Activated CD8-positive, alpha-beta memory T cell treated with anti-CD3 and anti-CD28 coated beads for 1 hour (primary cell): ENCODE measurements at regions not wholly inside any gene's neighbourhood (a gene's known extent, or its start where the extent isn't known, plus 50 kb on each side); places are given as distances from the start of the nearest gene placed in this dataset.
"Not testable (repeated sequence)": the region's sequence is repeated elsewhere in the genome, so short reads cannot be mapped to it uniquely, and the experiment has no call there.

Experiments used
- DNase-seq, 2 donors: peaks; one replicate each; pipeline ENCODE4 v3.0.0-alpha.2; 2020; ENCODE audit warnings: low read depth in 1 of 2; ENCODE audit errors: extremely low read depth in 1 of 2

DNA sequence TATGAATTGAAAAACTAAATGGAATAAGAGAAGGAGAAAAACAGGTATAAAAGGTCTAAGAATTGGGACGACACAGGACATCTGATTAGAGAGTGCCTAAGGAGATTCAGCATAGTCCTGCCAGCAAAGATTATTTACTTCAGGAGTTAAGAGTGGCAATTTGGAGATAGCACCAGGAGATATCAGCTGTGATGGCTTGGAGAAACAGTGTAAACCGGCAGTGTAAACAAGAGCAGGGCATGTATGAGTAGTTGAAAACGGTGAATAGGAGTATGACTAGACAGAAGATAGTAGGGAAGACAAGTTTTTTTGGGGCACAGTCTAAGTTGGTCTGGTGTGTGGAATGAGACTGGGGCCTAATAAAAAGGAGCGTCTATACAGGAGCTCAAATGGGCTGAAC is 924.9 kb downstream of the QKI start:
- DNase-seq: not testable (repeated sequence)

DNA sequence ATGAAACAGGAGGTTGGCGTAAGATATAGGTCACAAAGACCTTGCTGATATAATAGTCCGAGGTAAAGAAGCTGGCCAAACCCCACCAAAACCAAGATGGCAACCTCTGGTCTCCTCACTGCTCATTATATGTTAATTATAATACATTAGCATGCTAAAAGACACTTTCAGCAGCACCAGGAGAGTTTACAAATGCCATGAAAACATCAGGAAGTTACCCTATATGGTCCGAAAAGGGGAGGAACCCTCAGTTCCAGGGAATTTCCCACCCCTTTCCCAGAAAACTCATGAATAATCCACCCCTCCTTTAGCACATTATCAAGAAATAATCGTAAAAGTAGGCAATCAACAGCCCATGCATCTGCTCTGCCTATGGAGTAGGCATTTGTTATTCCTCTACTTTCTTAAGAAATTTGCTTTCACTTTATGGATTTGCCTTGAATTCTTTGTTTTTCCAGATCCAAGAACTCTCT is 923.4 kb downstream of the QKI start:
- no peak for DNase-seq

DNA sequence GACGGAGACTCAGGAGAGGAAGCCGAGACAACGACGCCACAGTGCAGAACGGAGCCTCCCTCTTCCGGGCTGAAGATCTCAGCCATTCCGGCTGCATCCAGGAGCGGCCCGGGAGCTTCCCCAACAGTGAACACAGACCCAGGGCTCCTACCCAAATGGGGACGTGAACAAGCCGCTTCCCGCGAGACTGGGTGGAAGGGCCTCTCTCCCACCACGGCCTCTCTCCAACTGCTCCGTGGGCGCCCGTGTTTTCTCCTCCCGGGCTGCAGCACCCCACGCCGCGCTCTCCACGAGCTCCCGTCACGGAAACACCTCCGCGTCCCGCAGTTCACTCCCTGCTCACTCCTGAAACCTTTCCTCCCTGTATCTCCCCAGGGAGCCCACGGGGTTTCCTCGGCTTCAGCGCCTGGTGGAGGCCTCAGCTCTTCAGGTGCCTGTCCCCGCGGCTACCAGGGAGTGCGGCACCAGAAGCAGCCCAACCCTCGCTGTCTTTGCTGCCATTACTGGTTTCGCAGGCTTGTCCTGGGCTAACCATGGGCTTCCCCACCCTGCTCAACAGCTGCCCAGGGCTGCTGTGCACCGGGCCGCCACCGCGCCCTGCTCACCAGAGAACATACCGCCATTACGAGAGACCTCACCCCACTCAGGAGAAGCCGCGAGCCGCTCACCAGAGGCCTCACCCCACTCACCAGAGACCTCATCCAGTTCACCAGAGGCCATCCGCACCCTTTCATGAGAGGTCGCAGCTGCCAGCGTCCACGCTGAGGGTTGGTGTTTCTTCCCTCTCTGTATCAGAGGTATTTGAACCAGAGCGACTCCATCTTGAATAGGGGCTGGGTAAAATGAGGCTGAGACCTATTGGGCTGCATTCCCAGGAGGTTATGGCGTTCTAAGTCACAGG is 922.8 kb downstream of the QKI start:
- DNase-seq: no peak

DNA sequence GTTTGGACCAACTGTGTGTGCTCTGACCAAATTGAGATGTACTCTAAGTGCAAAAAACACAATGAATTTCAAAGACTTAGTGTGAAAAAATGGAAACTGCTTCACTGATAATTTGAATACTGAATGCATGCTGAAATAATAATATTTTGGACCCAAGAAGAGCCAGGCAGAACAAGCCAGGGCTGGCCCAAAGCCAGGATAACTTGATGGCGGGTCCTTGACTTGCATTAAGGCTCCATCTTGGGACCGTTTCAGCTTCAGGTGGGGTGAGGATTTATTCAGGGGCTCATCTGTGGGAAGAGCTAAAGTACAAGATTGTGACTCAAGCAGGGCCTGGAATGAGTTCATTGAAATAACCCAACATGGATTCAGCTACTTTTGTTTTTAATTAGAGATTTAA is 921.9 kb downstream of the QKI start:
- no peak for DNase-seq

DNA sequence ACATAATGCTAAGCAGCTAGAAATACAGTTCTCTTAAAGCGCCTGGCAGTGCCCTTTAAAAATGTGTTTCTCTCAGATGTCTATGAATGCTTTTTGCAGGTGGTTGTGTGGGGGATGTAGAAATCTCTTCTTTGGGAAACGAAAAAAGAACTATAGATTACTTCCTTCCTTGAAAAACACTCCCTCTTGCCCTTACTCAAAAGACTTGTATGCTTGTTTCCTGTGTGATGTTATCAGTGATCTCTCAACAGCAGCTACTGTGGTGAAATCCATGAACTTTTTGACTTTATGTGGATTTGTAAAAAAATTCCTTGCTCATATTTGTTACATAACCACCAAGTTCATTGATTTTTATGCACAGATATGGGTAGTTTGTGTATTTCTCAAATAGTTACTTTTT is 916.5 kb downstream of the QKI start:
- DNase-seq: no peak

DNA sequence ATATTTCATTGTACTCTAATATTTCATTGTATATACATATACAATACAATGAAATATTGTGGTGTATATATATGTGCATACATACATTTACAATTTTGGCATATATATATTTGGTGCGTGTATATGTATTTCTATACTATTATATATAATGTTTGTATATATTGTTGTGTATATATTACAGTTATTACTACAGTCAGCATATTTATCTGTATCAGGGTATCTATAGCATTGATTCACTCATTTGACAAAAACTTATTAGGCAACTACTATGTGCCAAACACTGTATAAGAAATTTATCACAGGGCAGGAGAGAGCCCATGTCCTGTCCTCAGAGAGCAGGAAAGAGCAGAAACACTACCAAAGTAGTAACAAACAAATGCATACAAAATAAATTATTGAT is 910.6 kb downstream of the QKI start:
- DNase-seq: no peak

DNA sequence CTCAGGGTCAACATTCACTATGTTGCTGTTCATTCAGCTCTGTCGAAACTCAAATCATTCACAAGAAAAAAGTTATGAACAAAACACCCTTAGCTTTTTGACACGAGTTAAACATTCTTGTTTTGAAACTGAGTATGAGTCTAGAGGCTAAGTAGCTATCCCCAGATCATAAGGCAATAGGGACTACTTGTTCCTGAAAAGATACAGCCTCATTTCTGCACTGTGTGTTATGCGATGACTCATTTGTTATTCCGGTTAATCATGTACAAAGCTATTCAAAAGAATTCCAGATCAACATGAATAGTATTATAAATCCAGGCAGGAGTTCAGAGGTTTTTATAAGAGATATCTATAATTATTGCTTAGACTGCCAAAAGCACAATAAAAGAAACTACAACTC is 908.0 kb downstream of the QKI start:
- DNase-seq: no peak

DNA sequence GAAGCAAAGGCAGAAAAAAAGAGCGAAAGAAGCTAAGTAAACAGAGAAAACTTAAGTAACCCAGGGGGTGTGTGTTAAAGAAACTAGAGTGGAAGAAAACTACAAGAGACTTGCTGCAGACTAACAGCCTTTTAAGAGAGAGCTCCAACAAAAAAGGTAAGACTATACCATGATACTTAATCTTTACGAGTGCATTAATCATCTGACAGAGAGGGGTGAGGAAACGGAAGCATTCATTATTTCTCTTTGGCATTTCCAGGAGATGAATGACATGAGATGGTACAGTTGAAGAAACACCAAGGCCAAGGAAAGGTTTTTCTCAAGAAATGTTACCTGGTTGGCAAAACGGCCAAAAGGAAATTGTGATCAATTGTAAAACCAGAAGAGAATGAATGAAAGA is 906.8 kb downstream of the QKI start:
- no peak for DNase-seq

DNA sequence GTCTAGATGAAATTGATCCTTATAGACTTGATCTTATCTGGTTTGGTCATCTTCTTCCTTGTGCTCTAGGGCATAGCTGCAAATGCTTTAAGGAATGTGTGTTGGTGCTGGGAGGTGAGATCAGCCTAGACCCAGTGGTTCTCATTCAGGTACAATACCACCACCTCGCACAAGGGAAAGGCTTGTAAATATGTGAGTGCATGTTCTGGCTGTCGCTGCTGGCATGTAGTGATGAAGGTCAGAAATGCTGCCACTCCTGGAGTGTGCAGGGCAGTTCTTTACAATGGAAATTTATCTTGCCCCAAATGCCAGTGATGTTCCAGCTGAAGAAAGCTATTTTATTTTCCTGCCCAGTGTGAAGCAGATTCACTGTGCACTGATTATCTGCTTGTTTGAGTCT is 900.9 kb downstream of the QKI start:
- no peak for DNase-seq

DNA sequence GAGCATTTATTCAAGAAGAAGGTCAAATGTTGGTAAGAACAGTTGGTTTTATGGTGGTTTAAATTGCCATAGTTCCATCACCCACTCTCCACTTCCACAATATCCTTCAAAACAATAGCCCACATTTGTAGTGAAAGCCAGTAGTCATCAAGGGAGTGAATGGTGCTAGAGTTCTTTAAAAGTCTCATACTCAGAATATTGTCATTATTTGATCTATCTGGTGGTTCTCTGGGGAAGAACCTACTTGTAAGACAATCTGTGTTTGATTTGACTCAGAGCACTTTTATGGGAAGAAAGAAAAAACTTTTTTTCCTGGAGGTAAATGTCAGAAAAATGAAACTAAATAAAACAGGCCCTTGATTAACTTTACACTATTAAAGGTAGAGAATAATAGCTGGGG is 893.8 kb downstream of the QKI start:
- no peak for DNase-seq

DNA sequence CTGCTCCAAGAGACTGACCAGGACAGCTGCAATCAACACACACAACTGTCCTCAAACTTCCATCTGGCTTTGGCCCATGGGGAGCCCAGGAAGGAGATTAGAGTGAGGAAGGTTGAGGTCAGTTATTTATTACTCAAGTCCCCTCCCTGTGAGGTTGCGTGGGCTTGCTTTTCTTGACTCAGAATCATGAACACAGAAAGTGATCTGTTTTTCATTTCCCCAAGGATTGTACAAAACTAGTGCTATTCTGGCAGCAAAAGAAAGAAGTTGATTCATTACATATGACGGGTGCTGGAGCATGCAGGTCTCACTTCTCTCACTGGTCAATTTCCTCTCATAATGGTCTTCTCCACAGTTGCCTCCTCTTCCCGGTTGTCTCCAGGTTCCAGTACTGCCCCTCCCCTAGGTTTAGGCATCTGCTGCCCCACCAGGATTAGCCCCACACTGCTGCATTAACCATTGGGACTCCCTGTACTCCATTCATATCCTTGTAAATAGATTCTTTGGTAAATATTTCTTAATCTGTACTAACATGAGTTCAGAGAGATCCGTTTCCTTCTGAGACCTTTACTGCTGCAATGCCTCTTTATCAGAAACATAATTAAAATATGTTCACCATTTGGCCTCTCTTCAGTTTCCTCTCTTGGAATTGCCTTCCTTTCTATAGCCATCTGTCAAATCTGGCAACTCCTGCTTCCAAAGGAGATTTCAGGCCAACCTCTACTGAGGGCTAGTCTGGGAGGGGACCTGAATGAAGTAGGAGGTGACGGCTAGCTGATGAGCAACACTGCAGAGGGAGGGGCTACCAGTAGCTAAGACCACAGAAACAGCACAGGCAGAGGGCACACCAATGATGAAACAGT is 888.8 kb downstream of the QKI start:
- DNase-seq: no peak

DNA sequence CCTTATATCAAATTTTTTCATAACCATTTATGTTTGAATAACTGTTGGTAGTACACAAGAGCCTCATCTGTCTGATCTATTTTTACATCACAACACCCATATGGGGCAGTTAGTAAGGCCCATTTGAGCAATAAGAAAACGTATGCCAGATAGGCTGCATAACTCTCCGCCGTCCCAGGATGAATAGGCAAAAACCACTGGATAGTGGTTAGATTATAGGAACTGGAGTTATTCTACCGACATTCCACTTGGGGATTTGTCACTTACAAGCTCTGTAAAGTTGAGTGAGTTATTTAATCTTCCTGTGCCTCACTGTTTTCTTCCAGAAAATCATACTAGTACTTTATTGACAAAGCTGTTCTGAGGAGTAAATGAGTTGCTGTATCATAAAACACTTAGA is 881.9 kb downstream of the QKI start:
- no peak for DNase-seq

DNA sequence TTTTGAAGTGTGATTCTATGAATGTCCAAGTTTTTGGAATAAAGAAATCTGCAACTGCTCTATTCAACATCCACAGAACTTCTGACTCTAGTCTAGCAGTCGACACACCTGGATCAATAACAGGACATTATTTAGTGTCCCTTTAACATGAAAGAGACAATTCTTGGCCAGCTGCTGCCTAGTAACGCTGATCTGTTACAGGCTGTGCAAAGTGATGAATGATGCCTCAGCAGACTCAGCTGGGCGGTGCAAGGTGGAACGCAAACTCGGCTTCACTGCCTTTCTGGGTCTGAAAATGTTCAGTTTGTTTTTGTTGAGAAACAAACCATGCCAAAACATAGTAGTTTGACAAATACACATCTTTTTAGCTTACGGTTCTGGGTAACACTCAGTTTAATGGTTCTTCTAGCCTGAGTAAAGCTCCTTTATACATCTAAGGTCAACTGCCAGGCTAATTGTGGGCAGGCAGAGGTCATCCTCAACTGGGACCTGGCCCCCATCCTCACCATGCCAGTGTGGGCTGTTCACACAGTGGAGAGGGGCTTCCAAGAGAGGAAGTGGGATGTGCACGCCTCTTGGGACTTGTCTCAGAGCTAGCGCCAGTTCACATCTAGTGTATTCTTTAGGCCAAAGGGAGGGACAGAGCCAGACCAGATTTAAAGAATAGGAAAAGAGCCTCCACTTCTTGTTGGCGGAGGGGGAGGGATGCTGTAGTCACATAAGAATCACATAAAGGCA is 879.7 kb downstream of the QKI start:
- no peak for DNase-seq

DNA sequence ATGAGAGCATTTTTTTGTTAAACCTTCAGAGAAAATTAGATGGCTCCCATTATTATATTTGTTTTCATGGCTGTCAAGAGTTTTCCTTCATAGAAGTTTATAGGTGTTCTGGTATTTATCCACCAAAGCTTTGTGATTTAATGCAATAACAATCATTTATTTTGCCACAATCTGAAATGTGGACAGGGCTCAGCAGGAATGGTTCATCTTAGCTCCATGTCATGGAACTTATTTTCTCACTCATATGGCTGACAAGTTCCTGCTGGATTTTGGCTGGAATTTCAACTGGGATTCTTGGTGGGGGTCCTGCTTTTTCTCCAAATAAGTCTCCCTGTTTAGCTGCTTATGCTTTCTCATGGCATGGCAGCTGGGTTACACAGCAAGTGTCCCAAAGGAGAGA is 876.7 kb downstream of the QKI start:
- no peak for DNase-seq

DNA sequence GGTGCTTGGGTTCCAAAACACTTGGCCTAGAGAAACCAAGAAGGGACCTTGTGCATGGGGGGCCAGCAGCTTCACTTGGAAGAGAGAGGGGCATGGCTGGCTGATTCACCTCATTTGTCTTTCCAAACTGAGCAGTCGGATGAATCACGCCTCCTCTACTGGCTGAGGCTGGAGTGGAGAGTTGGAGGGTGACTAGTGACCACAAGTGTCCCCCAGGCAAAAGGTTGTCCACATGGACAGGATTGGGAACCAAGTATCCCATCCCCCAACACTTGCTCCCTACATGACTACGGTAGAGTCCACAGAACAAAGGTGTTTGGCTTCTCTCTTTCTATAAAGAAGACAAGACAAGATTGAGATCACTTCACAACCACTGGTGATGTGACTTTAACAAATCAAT is 875.6 kb downstream of the QKI start:
- DNase-seq: no peak

DNA sequence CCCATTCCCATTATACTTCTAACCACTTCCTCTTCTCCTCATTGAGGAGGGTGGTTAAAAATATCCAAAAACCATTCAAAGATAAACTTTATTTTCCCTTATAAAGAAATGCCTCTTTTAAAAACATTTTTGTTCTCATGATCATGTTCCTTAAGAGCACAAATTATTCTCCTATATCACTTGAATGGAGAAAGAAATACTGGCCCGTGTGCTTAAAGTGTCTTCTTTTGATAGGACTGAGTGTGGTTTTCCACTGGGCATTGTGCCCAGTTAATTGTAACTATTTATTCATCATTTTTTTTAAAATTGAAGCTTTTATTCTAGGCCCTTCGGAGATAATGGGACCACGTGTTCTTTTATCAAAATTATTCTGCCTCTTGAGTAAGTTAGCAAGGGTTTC is 871.5 kb downstream of the QKI start:
- DNase-seq: no peak

DNA sequence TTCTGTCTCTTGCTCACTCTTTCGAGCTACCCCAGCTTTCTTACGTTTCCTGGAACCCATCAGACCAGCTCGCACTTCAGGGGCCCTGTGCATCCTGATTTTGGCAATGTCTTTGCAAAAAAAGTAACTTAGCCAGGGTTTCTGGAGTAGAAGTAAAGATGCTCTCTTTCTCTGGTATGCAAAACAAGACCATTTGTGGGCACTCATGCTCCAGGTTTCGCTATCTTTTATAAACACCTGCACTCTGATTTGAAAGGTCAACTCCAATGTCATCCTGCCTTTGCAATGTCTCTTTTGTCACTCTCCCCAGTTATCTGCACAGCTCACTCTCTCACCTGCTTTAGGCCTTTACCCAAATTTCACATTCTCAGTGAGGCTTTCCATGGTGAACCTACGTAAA is 869.1 kb downstream of the QKI start:
- DNase-seq: no peak

DNA sequence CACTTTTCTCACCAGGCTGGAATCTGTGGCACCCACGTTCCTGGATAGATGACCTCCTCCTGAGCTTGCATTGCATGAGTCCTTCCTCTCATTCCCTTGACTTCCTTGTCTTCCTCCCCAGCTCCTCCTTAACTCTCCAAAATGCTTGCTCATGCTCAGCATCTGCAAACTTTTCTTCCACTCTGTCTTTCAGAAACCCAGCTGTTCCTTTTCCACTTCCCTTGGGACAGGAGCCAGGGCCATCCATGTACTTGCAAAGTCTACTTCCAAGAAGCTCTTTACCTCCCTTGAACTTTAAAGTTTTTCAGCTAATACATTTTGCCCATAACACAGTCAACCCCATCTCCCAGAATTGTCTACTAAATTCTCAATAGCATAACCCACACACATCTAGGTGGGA is 861.7 kb downstream of the QKI start:
- DNase-seq: no peak

DNA sequence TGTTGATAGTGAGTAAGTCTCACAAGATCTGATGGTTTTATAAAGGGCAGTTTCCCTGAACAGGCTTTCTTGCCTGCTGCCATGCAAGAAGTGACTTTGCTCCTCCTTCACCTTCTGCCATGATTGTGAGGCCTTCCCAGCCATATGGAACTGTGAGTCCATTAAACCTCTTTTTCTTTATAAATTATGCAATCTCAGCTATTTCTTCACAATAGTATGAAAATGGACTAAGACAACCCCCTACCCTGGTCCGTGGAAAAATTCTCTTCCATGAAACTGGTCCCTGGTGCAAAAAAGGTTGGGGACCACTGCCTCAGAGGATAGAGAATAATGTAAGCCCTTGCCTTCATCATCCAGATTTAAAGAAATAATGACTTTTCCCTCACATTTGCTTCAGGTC is 861.3 kb downstream of the QKI start:
- DNase-seq: no peak

DNA sequence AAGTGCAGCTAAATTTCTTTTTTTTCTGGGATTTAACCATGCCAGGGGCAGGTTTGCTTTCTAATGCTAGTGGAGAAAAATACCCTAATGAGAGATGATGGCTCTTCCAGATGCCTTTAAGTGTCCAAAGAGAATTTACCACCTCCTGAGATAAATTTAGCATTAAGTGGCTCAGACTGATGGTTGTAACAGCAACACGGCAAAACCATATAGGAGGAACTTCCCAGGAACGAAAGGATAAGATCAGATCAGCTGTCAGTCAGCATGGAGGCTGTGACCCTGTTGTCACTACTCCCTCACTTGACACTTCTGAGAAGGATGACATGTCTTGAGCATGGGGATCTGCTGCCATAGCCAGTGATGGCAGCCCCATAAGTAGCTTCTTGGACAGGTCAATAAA is 860.0 kb downstream of the QKI start:
- DNase-seq: no peak

DNA sequence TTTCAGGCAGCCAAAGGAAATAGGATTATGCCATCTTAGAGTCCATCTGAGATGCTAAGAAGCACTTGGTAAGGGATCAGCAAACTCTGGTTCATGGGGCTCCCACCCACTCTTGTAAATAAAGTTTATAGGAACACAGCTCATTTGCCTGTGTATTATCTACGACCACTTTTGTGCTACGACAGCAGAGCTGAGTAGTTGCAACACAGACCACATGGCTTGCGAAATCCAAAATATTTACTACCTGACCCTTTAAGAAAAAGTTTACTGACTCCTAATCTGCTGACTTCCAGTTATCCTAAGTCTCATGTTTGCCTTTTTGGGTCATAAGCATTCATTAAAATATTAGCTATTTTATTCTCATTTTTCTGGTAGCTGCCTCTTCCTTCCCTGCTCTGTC is 859.0 kb downstream of the QKI start:
- DNase-seq: no peak
